Astrocyte of the spinal cord (primary cell): ENCODE measurements at regions not wholly inside any gene's neighbourhood (a gene's known extent, or its start where the extent isn't known, plus 50 kb on each side); places are given as distances from the start of the nearest gene placed in this dataset.
"Not testable (repeated sequence)": the region's sequence is repeated elsewhere in the genome, so short reads cannot be mapped to it uniquely, and the experiment has no call there.

Experiments used
- DNase-seq: peaks from one replicate; pipeline ENCODE4 v3.0.0; 2011; ENCODE audit warnings: low read depth, low spot score
- H3K4me3 ChIP-seq: 2 replicates; pipeline ENCODE4 v1.5.1; 2011; ENCODE audit warnings: low read depth, mild to moderate bottlenecking, low read length, moderate library complexity
- in situ Hi-C: cut with HindIII; loops from 2 replicates; pipeline ENCODE4 v1.10.0; 2017; ENCODE audit warnings: low sequenced_read_pairs
- TF ChIP-seq, protein P1 (sequence below): IDR thresholded peaks from 2 replicates; pipeline ENCODE4 v1.5.1; 2012; ENCODE audit warnings: low read depth, mild to moderate bottlenecking, low read length, inconsistent platforms

DNA sequence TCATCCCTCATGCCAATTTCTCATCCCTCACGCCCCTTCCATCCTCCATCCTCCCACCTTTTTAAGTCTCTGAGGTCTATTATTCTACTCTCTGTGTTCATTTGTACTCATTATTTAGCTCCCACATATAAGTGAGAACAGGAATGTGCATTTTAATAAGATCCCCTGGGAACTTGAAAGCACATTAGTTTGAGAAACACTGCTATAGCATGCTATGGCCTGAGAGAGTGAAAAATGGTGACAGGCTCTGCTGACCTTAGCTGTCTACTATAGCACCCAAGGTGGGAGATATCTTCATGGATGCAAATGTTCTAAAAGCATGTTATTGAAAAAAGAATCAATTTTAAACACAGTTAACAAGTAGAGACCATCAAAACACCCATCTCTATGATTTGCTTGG, 712.0 kb downstream of the TFAP2A start:
- TF ChIP-seq, protein P1, sequence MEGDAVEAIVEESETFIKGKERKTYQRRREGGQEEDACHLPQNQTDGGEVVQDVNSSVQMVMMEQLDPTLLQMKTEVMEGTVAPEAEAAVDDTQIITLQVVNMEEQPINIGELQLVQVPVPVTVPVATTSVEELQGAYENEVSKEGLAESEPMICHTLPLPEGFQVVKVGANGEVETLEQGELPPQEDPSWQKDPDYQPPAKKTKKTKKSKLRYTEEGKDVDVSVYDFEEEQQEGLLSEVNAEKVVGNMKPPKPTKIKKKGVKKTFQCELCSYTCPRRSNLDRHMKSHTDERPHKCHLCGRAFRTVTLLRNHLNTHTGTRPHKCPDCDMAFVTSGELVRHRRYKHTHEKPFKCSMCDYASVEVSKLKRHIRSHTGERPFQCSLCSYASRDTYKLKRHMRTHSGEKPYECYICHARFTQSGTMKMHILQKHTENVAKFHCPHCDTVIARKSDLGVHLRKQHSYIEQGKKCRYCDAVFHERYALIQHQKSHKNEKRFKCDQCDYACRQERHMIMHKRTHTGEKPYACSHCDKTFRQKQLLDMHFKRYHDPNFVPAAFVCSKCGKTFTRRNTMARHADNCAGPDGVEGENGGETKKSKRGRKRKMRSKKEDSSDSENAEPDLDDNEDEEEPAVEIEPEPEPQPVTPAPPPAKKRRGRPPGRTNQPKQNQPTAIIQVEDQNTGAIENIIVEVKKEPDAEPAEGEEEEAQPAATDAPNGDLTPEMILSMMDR = no peak
- in situ Hi-C loops = no loop called here
- no peak for DNase-seq
- H3K4me3 ChIP-seq = no peak overlapping the region

DNA sequence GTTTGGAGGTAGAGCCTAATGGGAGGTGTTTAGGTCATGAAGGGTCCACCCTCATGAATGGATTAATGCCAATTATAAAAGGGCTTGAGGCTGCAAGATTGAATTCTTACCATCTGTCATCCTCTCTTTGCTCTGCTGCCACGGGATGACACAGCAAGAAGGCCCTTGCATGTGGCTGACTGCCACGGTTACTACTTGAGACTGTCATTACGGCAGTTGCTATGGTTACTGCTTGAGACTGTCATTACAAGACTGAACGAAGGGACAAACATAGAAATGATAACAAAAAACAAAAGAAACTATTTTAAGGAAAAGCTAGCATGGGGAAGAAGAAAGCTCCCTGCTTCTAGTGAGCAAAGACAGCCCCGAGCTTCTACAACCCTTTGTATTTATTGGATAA, 715.0 kb downstream of the TFAP2A start:
- TF ChIP-seq, protein P1 = no peak
- in situ Hi-C loops = no loop called here
- no peak overlapping the region for H3K4me3 ChIP-seq
- no peak for DNase-seq

DNA sequence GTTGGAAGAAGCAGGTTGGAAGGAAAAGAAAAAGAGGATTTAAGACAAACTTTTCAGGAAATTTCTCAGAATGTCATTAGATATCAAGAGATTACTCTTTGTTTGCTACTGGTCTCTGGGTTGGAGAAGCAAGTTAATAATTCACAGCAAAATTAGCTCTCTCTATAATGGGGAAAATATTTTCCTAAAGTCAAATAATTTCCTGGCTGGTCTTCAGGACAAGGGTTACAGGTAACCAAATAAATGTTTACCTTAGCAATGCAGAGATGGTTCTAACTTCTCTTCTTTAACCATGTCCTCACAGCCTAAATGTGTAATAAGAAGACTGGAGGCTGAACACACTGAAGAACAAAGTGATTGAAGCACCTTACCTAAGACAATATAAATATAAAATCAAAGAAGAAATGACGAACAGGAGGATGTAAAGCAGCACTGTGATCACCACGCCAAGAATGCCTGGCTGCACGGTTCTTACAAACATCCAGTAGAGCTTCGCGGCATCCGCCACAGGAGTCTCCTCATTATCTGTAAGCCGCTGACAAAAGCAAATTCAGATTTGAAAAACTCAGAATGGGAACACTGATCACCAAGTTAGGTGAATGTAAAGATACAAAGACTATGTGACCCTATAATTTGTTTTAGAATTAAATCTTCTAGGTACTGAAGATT, 717.5 kb downstream of the TFAP2A start:
- in situ Hi-C loops = no loop called here
- no peak for DNase-seq
- TF ChIP-seq, protein P1 = no peak

DNA sequence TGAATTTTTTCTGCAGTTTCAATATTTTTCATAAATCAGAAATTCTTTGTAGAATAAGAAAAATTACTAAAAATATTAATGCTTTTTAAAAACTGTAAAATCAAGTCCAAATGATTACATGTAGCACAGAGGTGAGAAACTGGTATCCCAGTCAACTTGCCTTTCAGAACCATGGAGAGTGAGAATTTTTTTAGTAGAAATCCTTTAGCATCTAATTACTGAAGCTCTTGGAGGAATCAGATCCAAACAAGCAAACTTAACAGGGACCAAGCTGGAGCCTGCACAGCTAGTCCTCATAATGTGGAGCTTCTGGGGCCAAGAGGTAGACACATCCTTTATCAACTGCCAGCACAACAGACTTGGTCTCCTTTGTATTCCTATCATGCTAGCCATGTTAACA, 724.5 kb downstream of the TFAP2A start:
- TF ChIP-seq, protein P1 = no peak
- in situ Hi-C loops = no loop called here
- H3K4me3 ChIP-seq = no peak overlapping the region
- DNase-seq = no peak

More for the DNA sequence above, 717.5 kb downstream of the TFAP2A start:
- H3K4me3 ChIP-seq = no peak overlapping the region

DNA sequence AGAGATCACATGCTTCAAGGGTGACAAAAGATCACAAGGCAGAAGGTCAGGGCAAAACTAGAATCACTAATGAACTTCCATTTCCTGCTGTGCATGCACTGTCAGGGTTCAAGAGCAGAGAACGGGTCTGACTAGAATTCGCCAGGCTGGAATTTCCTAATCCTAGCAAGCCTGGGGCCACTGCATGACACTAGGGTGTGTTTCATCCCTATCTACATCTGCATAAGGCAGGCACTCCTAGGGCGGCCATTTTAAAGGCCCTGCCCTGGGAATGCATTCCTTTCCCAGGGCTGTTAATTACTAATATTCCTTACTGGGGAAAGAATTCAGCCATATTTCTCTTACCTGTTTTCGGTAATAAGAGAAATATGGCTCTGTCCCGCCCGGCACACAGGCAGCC, 734.1 kb downstream of the TFAP2A start:
- H3K4me3 ChIP-seq, in situ Hi-C loops, DNase-seq: not testable (repeated sequence)

DNA sequence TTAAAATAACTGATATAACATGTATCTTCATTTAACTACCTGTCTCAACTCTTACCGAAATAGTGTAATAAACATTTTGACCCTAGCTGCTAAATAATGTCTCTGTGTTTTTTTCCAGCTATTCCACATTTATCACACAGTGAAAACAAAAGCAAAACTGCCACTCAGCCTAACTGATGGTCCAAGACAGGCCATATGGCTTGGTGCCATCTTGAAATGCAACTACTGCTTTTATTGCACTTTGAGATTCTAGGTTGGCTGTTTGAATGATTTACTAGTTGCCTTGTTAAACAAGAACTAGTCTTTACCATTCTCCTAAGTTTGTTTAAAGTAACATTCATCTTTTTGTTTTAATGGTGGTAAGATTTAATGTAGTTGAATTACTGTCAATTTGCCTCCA, 739.8 kb downstream of the TFAP2A start:
- TF ChIP-seq, protein P1 = no peak
- in situ Hi-C loops = no loop called here
- DNase-seq = no peak
- H3K4me3 ChIP-seq = no peak overlapping the region

DNA sequence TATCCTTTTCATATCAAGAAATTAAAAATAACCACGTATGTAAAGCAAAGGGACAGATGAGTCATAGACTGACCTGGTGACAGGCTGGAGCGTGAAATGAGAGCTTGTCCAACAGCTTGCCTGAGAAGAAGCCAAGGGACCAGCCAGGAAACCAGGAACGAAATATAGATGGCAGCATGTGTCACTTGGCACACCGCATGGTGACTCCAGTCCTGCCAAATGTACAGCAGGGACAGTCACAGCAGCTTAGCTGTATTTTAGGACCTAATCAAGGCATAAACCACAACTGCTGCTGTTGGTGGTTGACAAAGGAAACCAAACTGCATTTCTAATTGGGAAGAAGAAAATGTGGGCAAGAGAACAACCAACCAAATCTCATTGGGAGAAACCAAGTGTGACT, 755.0 kb downstream of the TFAP2A start:
- TF ChIP-seq, protein P1 = no peak
- in situ Hi-C loops = no loop called here
- no peak for DNase-seq
- H3K4me3 ChIP-seq = no peak overlapping the region
